ENCODE measurements at regions not wholly inside any gene's neighbourhood (a gene's known extent, or its start where the extent isn't known, plus 50 kb on each side); places are given as distances from the start of the nearest gene placed in this dataset.

DNA sequence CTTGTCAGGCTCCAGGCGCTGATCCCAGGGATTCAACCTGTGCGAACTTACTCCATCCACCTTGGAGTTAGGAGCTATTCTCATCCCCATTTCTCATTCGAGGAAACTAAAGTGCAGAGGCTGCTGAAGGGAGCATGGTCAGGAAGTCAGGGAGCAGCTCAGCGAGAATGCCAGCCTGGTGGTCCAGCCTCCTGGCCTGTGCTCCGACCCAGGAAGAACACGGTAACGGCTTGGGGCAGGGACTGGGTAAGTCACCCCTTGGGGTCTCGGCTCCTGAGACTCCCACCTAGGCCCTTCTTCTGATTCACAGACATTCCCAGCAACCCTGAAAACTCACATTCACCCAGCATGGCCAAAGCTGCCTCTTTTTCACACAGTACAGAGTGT, 132.8 kb downstream of the CRYBB2 start:
- no peak overlapping the region for H3K4me3 ChIP-seq (ENCODE audit: control insufficient read depth, low read depth, low read length)
- TF ChIP-seq CTCF (conservative IDR thresholded peaks at IDR 0.05; ENCODE audit: control insufficient read depth, insufficient read depth, low read depth, low read length) = no peak
- no peak for DNase-seq (ENCODE audit: low read depth)

- no peak for TF ChIP-seq CTCF (conservative IDR thresholded peaks at IDR 0.05; ENCODE audit: control insufficient read depth, insufficient read depth, low read depth, low read length)
- DNase-seq (ENCODE audit: low read depth) = no peak
- H3K4me3 ChIP-seq (ENCODE audit: control insufficient read depth, low read depth, low read length) = no peak overlapping the region
These were observed 134.3 kb downstream of the CRYBB2 start for GRCh38 chr22:25353516-25354445.

- DNase-seq (ENCODE audit: low read depth) = no peak
These were observed 135.0 kb downstream of the CRYBB2 start for GRCh38 chr22:25354456-25354855.

GRCh38 chr22:25357132-25357455, 137.7 kb downstream of the CRYBB2 start:
- H3K4me3 ChIP-seq (ENCODE audit: control insufficient read depth, low read depth, low read length) = no peak overlapping the region
- no peak for DNase-seq (ENCODE audit: low read depth)
- no peak for TF ChIP-seq CTCF (conservative IDR thresholded peaks at IDR 0.05; ENCODE audit: control insufficient read depth, insufficient read depth, low read depth, low read length)

More at GRCh38 chr22:25354456-25354855, 135.0 kb downstream of the CRYBB2 start:
- H3K4me3 ChIP-seq (ENCODE audit: control insufficient read depth, low read depth, low read length) = no peak overlapping the region
- TF ChIP-seq CTCF (conservative IDR thresholded peaks at IDR 0.05; ENCODE audit: control insufficient read depth, insufficient read depth, low read depth, low read length) = no peak

GRCh38 chr22:25357606-25358420, 138.4 kb downstream of the CRYBB2 start:
- no peak overlapping the region for H3K4me3 ChIP-seq (ENCODE audit: control insufficient read depth, low read depth, low read length)
- no peak for DNase-seq (ENCODE audit: low read depth)
- no peak for TF ChIP-seq CTCF (conservative IDR thresholded peaks at IDR 0.05; ENCODE audit: control insufficient read depth, insufficient read depth, low read depth, low read length)

DNA sequence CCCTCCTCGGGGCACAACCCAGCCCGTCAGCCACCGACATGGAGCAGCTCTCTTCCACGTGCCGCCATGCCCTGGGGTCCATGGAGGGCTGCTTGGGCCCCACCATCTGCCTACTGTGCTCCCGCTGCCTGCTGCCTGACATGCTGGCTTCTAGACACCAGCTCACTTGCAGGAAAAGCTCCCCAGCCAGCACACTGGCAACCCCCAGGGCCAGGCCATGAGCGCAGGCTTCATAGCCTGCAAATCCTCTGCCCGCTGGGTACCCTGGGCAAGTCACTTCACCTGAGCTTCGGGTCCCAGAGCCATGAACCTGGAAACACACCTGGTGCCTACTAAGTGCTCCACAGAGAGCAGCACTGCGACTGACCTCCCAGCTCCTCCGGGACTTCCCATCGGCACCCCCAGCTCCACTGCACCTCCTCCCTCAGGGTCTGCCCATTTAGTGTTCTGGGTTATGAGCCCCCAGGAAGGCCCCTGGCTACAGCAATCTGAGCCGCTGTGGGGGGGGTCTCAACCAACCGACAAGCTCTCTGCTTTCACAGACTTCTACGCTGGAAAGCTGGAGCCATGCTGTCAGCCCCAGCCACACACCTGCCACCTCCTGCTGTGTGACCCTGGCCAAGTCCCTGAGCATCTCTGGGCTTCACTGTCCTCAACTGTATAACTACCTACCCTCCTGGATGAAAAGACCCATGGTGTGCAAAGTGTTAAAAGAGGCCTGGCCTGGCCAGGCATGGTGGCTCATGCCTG, 139.2 kb downstream of the CRYBB2 start:
- TF ChIP-seq CTCF (conservative IDR thresholded peaks at IDR 0.05; ENCODE audit: control insufficient read depth, insufficient read depth, low read depth, low read length) = no peak
- H3K4me3 ChIP-seq (ENCODE audit: control insufficient read depth, low read depth, low read length) = no peak overlapping the region
- no peak for DNase-seq (ENCODE audit: low read depth)

Measured in fibroblast of mammary gland (primary cell).